Mammary epithelial cell (primary cell): ENCODE measurements at regions not wholly inside any gene's neighbourhood (a gene's known extent, or its start where the extent isn't known, plus 50 kb on each side); places are given as distances from the start of the nearest gene placed in this dataset.

ENCODE experiments used
- EZH2 ChIP-seq: IDR thresholded peaks from 2 replicates; pipeline ENCODE4 v1.6.1; 2012; ENCODE audit warnings: low read length, inconsistent platforms, borderline replicate concordance
- TF ChIP-seq, protein P1 (sequence below), 2 donors: IDR thresholded peaks in 1 of 2; conservative IDR thresholded peaks in 1 of 2; 2 replicates each; pipeline ENCODE4 v1.5.1; 2011 to 2012; ENCODE audit warnings: inconsistent platforms in 2 of 2, low read length in 2 of 2, mild to moderate bottlenecking in 2 of 2, control low read depth in 1 of 2, low read depth in 1 of 2; ENCODE audit not compliant: insufficient read depth in 1 of 2; ENCODE audit errors: extremely low read depth in 1 of 2

DNA sequence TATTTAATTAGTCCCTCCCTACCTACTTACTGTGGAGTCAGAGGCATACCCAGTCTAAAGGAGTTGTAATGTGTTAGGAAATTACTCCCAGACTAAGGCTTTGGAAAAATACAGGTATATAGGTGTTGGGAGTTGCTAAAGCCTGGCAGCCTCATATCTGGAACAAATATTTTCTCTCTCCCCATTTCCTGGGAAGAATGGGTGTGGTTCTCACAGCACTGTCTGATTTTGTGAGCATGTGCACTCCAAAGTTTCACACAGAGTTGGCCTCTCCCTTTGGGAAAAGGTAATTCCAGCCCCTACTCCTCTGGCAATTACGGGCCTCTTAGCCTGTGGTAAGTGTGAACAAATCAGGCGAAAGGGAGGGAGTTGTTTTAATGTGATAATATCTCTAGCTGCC lies 187.0 kb downstream of the MID1IP1 start:
- TF ChIP-seq, protein P1, sequence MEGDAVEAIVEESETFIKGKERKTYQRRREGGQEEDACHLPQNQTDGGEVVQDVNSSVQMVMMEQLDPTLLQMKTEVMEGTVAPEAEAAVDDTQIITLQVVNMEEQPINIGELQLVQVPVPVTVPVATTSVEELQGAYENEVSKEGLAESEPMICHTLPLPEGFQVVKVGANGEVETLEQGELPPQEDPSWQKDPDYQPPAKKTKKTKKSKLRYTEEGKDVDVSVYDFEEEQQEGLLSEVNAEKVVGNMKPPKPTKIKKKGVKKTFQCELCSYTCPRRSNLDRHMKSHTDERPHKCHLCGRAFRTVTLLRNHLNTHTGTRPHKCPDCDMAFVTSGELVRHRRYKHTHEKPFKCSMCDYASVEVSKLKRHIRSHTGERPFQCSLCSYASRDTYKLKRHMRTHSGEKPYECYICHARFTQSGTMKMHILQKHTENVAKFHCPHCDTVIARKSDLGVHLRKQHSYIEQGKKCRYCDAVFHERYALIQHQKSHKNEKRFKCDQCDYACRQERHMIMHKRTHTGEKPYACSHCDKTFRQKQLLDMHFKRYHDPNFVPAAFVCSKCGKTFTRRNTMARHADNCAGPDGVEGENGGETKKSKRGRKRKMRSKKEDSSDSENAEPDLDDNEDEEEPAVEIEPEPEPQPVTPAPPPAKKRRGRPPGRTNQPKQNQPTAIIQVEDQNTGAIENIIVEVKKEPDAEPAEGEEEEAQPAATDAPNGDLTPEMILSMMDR (conservative IDR thresholded peaks at IDR 0.05 in 1 of 2, IDR thresholded peaks at IDR 0.05 in 1 of 2; ENCODE audit: extremely low read depth in 1 of 2, insufficient read depth in 1 of 2, low read depth in 1 of 2, low read length in 2 of 2): no peak
- no peak for TF ChIP-seq EZH2
